ENCODE measurements at regions not wholly inside any gene's neighbourhood (a gene's known extent, or its start where the extent isn't known, plus 50 kb on each side); places are given as distances from the start of the nearest gene placed in this dataset.

DNA sequence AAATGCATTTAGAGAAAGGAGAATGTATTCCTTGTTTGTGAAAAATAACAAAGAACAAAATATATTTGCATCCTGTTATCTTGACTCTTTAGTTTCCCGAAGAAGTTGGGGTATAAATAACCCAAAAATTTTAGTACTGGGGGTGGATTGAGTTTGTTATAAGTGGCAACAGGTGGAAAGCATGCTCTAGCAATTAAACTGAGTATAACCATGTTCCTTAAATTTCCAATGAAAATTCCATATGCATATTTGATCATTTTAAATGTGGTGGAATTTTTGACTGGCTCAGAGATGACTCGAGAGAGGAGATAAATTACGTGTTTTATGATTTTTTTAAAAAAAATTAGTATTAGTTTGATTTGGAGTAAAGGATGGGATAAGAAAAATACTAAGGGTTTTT is 348.9 kb downstream of the TGFB2 start:
- TF ChIP-seq, protein P1, sequence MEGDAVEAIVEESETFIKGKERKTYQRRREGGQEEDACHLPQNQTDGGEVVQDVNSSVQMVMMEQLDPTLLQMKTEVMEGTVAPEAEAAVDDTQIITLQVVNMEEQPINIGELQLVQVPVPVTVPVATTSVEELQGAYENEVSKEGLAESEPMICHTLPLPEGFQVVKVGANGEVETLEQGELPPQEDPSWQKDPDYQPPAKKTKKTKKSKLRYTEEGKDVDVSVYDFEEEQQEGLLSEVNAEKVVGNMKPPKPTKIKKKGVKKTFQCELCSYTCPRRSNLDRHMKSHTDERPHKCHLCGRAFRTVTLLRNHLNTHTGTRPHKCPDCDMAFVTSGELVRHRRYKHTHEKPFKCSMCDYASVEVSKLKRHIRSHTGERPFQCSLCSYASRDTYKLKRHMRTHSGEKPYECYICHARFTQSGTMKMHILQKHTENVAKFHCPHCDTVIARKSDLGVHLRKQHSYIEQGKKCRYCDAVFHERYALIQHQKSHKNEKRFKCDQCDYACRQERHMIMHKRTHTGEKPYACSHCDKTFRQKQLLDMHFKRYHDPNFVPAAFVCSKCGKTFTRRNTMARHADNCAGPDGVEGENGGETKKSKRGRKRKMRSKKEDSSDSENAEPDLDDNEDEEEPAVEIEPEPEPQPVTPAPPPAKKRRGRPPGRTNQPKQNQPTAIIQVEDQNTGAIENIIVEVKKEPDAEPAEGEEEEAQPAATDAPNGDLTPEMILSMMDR (IDR thresholded peaks at IDR 0.05; ENCODE audit: extremely low read depth, insufficient read depth, missing control alignments), result no peak
- in situ Hi-C loops (cut with MboI; ENCODE audit: low pct_unique_long_range_greater_than_20kb, low sequenced_read_pairs, unreplicated experiment), result no loop called here
- DNase-seq (ENCODE audit: low spot score), result no peak

DNA sequence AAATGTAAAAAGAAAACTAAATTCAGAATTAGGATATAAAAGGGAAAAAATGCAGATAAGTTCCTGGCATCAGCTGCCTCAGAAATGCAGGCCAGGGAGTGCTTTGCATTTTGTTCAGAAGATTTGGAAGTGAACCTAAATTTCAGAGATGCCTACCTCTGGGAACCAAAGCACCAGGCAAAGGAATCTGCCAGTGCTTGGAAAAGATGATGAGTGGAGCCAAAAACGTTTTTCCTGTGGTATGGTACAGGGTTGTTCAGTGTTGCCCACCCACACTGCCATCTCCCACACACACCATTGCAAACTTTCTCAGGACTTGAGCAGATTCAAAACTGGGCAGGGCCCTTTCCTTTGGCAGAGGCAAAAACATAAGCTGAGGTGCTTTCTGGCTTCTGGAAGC is 349.5 kb downstream of the TGFB2 start:
- TF ChIP-seq, protein P1 (IDR thresholded peaks at IDR 0.05; ENCODE audit: extremely low read depth, insufficient read depth, missing control alignments), result no peak
- in situ Hi-C loops (cut with MboI; ENCODE audit: low pct_unique_long_range_greater_than_20kb, low sequenced_read_pairs, unreplicated experiment), result no loop called here
- no peak for DNase-seq (ENCODE audit: low spot score)

DNA sequence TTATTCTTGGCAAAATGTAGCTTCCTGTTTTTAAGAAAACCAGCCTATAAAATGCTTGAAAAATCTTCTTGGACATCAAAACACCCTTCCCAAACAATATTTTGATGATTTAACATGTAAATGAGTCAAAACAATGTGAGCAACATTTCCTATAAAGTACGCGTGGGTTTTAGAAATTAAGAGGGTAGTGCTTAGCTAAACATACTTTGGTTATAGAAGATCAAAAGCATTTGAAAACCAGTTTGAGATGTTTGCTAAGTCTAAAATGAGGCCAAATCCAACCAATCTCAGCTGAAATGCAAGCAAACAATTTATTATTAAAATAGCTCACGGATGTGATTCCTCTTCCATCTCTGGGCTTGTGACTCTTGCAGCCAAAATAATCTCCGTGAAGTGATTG is 350.4 kb downstream of the TGFB2 start:
- DNase-seq (ENCODE audit: low spot score), result no peak
- in situ Hi-C loops (cut with MboI; ENCODE audit: low pct_unique_long_range_greater_than_20kb, low sequenced_read_pairs, unreplicated experiment), result no loop called here
- TF ChIP-seq, protein P1 (IDR thresholded peaks at IDR 0.05; ENCODE audit: extremely low read depth, insufficient read depth, missing control alignments), result no peak

DNA sequence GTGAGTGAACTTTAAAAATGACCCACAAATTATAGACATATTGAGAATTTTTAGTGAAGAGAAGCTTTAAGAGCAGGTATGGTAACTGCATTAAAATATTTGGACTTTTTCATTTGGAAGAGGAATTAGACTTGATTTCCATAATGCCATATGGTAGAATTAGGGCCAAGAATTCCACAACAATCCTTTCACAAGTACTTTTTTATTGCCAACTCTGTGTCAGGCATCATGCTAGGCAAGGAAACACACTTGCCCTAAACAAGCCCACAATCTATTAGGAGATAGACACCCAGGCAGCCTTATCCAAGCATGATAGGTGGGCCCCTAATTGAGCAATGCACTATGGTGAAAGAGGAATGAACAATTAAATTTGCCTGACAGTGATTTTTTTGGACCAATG is 353.0 kb downstream of the TGFB2 start:
- DNase-seq (ENCODE audit: low spot score), result no peak
- TF ChIP-seq, protein P1 (IDR thresholded peaks at IDR 0.05; ENCODE audit: extremely low read depth, insufficient read depth, missing control alignments), result no peak
- in situ Hi-C loops (cut with MboI; ENCODE audit: low pct_unique_long_range_greater_than_20kb, low sequenced_read_pairs, unreplicated experiment), result no loop called here

DNA sequence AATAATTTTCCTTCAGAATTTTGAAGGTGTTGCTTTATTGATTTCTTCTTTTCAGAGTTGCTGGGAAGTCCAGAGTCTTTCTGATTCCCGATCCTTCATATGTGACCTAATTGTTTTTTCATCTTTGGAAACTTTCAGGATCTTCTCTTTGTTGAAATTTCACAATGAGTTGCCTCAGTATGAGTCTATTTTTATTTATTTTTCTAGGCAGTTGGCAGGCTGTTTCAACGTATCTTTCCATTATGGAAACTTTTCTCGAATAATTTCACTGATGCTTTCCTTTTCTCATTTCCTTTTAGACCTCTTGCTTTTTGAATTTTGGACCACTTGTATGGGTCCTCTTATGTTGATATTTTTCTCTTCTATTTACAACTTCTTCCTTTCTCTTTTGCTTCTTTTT is 354.3 kb downstream of the TGFB2 start:
- TF ChIP-seq, protein P1 (IDR thresholded peaks at IDR 0.05; ENCODE audit: extremely low read depth, insufficient read depth, missing control alignments), result no peak
- in situ Hi-C loops (cut with MboI; ENCODE audit: low pct_unique_long_range_greater_than_20kb, low sequenced_read_pairs, unreplicated experiment), result no loop called here
- no peak for DNase-seq (ENCODE audit: low spot score)

DNA sequence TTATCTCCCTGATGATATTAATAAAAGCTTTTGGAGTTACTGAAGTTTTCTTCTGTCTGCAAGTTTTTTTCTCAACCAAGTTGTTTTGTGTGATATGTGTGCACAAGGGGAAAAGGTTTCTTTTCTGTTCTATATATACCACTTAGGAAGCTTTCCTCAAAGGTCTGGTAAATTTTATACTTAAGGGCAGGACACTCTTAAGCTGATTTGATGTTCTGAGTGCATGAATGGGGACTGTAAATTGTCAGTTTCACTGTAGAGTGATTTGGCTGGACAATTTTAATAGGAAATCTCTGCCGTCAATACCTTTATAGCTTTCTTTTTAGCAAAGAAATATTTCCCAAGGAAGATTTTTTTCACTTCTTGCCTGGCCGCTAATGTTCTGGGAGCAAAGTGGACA is 354.7 kb downstream of the TGFB2 start:
- TF ChIP-seq, protein P1 (IDR thresholded peaks at IDR 0.05; ENCODE audit: extremely low read depth, insufficient read depth, missing control alignments), result no peak
- no peak for DNase-seq (ENCODE audit: low spot score)
- in situ Hi-C loops (cut with MboI; ENCODE audit: low pct_unique_long_range_greater_than_20kb, low sequenced_read_pairs, unreplicated experiment), result no loop called here

DNA sequence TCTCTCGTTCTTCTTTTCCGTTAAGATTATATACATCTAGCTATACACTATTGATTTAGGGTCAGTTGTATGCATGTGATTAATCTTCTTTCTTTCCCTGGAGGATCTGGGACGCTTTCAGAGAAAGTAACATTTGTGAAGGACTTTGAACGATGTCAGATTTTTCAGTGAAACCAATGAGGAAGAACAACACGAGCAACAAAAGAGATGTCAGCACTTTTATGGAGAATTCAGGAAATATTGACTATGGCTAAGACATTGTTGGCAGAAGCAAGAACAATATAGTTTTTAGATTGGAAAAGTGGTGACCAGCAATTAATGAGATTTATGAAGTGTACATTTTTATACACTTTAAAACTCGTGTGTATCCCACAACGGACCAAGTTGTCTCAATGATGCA is 355.5 kb downstream of the TGFB2 start:
- in situ Hi-C loops (cut with MboI; ENCODE audit: low pct_unique_long_range_greater_than_20kb, low sequenced_read_pairs, unreplicated experiment), result no loop called here
- no peak for DNase-seq (ENCODE audit: low spot score)
- TF ChIP-seq, protein P1 (IDR thresholded peaks at IDR 0.05; ENCODE audit: extremely low read depth, insufficient read depth, missing control alignments), result no peak
